ENCODE measurements at regions not wholly inside any gene's neighbourhood (a gene's known extent, or its start where the extent isn't known, plus 50 kb on each side); places are given as distances from the start of the nearest gene placed in this dataset.

DNA sequence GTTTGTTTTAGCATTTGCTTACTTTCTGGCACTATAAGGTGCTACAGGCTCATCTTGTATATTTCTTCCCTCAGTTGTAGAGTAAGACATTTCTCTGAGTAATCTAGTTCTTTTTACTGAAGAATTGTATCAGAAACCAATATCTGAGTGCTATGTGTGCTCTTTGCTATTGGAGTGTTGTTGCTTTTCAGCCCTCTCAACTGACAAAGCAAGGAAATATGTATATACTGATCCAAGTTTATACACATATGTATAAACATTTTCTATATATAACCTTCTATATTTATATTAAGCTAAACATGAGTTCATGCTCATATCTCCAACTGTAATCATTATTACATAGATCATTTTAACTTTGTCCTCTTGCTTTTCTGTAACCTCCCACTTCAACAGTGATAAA lies 405.7 kb downstream of the RFPL4B start:
- Histone ChIP-seq H3K4me1 (ENCODE audit: control insufficient read depth in 2 of 2, insufficient read depth in 2 of 2, low read length in 2 of 2) (no peaks in the 10 kb centered on the region), H3K9me3 (ENCODE audit: control insufficient read depth in 2 of 2, insufficient read depth in 1 of 2, low read length in 1 of 2) (no peaks in the 10 kb centered on the region), H3K36me3 (ENCODE audit: control insufficient read depth in 2 of 2, insufficient read depth in 2 of 2, low read length in 1 of 2) (no peaks in the 10 kb centered on the region), H3K4me3 (ENCODE audit: low read length in 2 of 2) (no peak overlapping the region), H3K27ac (ENCODE audit: low read depth in 1 of 2, low read length in 1 of 2) (no peak overlapping the region), H3K27me3 (ENCODE audit: control insufficient read depth in 2 of 2, insufficient read depth in 1 of 2, low read length in 1 of 2) (no peaks in the 10 kb centered on the region)
- DNase-seq (ENCODE audit: low read depth in 6 of 9, low spot score in 9 of 9) = no peak

DNA sequence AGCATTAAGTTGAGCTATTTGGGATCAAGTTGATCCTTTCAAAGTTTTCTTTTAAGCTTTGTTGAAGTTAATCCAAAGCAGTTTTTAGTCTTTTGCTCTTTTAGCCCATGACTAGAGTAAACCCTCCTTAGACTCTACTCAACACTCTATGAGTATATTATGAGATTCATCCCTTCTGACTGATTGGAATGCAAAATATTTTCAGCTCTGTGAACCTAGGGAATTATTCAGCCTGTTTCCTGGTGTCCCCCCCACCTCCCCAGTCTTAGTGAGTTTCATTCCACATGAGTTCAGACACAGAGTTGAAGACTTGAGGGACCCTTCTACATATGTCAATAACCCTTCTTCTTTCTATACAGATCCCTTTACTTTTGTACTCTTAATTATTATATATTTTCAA lies 413.7 kb downstream of the RFPL4B start:
- Histone ChIP-seq H3K27me3 (ENCODE audit: control insufficient read depth in 2 of 2, insufficient read depth in 1 of 2, low read length in 1 of 2) (no peaks in the 10 kb centered on the region), H3K4me1 (ENCODE audit: control insufficient read depth in 2 of 2, insufficient read depth in 2 of 2, low read length in 2 of 2) (no peaks in the 10 kb centered on the region), H3K27ac (ENCODE audit: low read depth in 1 of 2, low read length in 1 of 2) (no peak overlapping the region), H3K36me3 (ENCODE audit: control insufficient read depth in 2 of 2, insufficient read depth in 2 of 2, low read length in 1 of 2) (no peaks in the 10 kb centered on the region), H3K9me3 (ENCODE audit: control insufficient read depth in 2 of 2, insufficient read depth in 1 of 2, low read length in 1 of 2) (no peaks in the 10 kb centered on the region), H3K4me3 (ENCODE audit: low read length in 2 of 2) (no peak overlapping the region)
- no peak for DNase-seq (ENCODE audit: low read depth in 6 of 9, low spot score in 9 of 9)

DNA sequence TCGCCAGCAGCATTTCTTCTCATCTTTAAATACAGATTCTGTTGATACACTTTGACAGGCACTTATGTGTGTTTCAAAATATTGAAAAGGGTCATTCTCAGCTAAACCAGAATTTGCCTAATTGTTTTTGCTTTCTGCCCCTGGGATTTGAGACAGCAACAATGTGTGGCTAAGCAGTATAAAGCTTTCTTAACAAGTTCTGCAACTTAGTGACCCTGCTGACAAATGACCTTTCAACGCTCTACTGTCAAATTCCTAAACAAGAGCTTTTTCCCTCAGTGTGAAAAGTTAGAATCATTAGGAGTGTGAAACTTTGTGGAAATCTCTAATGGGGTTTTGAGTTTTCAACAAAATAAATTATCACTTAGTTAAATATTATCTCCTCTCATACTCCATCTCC lies 414.6 kb downstream of the RFPL4B start:
- no peak for DNase-seq (ENCODE audit: low read depth in 6 of 9, low spot score in 9 of 9)
- Histone ChIP-seq H3K4me1 (ENCODE audit: control insufficient read depth in 2 of 2, insufficient read depth in 2 of 2, low read length in 2 of 2) (no peaks in the 10 kb centered on the region), H3K4me3 (ENCODE audit: low read length in 2 of 2) (no peak overlapping the region), H3K36me3 (ENCODE audit: control insufficient read depth in 2 of 2, insufficient read depth in 2 of 2, low read length in 1 of 2) (no peaks in the 10 kb centered on the region), H3K9me3 (ENCODE audit: control insufficient read depth in 2 of 2, insufficient read depth in 1 of 2, low read length in 1 of 2) (no peaks in the 10 kb centered on the region), H3K27me3 (ENCODE audit: control insufficient read depth in 2 of 2, insufficient read depth in 1 of 2, low read length in 1 of 2) (no peaks in the 10 kb centered on the region), H3K27ac (ENCODE audit: low read depth in 1 of 2, low read length in 1 of 2) (no peak overlapping the region)
- 96% methylated on average over 2 of the region's 2 CpGs for WGBS

DNA sequence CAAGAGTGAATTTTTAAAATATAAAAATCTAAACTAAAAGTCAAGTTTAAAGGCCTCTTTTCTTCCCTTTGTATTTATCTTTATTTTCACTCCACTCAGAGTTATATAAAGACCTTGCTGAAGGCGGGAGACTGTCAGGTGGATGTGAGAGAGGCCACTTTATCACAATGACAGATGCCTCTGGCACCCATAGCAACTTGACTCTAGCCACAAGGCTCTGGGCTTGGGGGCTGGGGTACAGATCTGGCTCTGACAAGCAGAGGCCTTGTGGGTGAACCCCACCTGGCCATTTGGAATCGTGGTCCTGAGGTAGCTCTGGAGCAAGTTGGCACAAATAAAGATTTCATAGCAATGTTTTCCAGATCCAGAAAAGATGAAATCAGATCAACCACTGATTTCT lies 417.2 kb downstream of the RFPL4B start:
- Histone ChIP-seq H3K27ac (ENCODE audit: low read depth in 1 of 2, low read length in 1 of 2) (no peak overlapping the region), H3K27me3 (ENCODE audit: control insufficient read depth in 2 of 2, insufficient read depth in 1 of 2, low read length in 1 of 2) (no peaks in the 10 kb centered on the region), H3K4me1 (ENCODE audit: control insufficient read depth in 2 of 2, insufficient read depth in 2 of 2, low read length in 2 of 2) (no peaks in the 10 kb centered on the region), H3K9me3 (ENCODE audit: control insufficient read depth in 2 of 2, insufficient read depth in 1 of 2, low read length in 1 of 2) (no peaks in the 10 kb centered on the region), H3K36me3 (ENCODE audit: control insufficient read depth in 2 of 2, insufficient read depth in 2 of 2, low read length in 1 of 2) (no peaks in the 10 kb centered on the region), H3K4me3 (ENCODE audit: low read length in 2 of 2) (no peak overlapping the region)
- DNase-seq (ENCODE audit: low read depth in 6 of 9, low spot score in 9 of 9) = no peak
- 81% methylated on average over 2 of the region's 2 CpGs for WGBS

GRCh38 chr6:112770308-112770707 lies 423.2 kb downstream of the RFPL4B start:
- Histone ChIP-seq H3K27ac (ENCODE audit: low read depth in 1 of 2, low read length in 1 of 2) (no peak overlapping the region), H3K9me3 (ENCODE audit: control insufficient read depth in 2 of 2, insufficient read depth in 1 of 2, low read length in 1 of 2) (no peaks in the 10 kb centered on the region), H3K36me3 (ENCODE audit: control insufficient read depth in 2 of 2, insufficient read depth in 2 of 2, low read length in 1 of 2) (no peaks in the 10 kb centered on the region), H3K4me1 (ENCODE audit: control insufficient read depth in 2 of 2, insufficient read depth in 2 of 2, low read length in 2 of 2) (no peaks in the 10 kb centered on the region), H3K27me3 (ENCODE audit: control insufficient read depth in 2 of 2, insufficient read depth in 1 of 2, low read length in 1 of 2) (no peaks in the 10 kb centered on the region), H3K4me3 (ENCODE audit: low read length in 2 of 2) (no peak overlapping the region)
- no peak for DNase-seq (ENCODE audit: low read depth in 6 of 9, low spot score in 9 of 9)
- 96% methylated on average over 2 of the region's 2 CpGs for WGBS

- H3K9me3 ChIP-seq (ENCODE audit: control insufficient read depth in 2 of 2, insufficient read depth in 1 of 2, low read length in 1 of 2) = no peaks in the 10 kb centered on the region
- no peaks in the 10 kb centered on the region for H3K36me3 ChIP-seq (ENCODE audit: control insufficient read depth in 2 of 2, insufficient read depth in 2 of 2, low read length in 1 of 2)
- no peaks in the 10 kb centered on the region for H3K27me3 ChIP-seq (ENCODE audit: control insufficient read depth in 2 of 2, insufficient read depth in 1 of 2, low read length in 1 of 2)
- no peak overlapping the region for H3K27ac ChIP-seq (ENCODE audit: low read depth in 1 of 2, low read length in 1 of 2)
- no peak overlapping the region for H3K4me3 ChIP-seq (ENCODE audit: low read length in 2 of 2)
- DNase-seq (ENCODE audit: low read depth in 6 of 9, low spot score in 9 of 9) = no peak
- H3K4me1 ChIP-seq (ENCODE audit: control insufficient read depth in 2 of 2, insufficient read depth in 2 of 2, low read length in 2 of 2) = no peaks in the 10 kb centered on the region
- 0% methylated on average over 1 of the region's 1 CpG for WGBS
Observed at GRCh38 chr6:112773187-112773586, 426.1 kb downstream of the RFPL4B start.

GRCh38 chr6:112774319-112774718 lies 427.2 kb downstream of the RFPL4B start:
- H3K27me3 ChIP-seq (ENCODE audit: control insufficient read depth in 2 of 2, insufficient read depth in 1 of 2, low read length in 1 of 2) = no peaks in the 10 kb centered on the region

GRCh38 chr6:112780498-112781096 lies 433.5 kb downstream of the RFPL4B start:
- Histone ChIP-seq H3K9me3 (ENCODE audit: control insufficient read depth in 2 of 2, insufficient read depth in 1 of 2, low read length in 1 of 2) (no peaks in the 10 kb centered on the region), H3K4me1 (ENCODE audit: control insufficient read depth in 2 of 2, insufficient read depth in 2 of 2, low read length in 2 of 2) (no peaks in the 10 kb centered on the region), H3K27me3 (ENCODE audit: control insufficient read depth in 2 of 2, insufficient read depth in 1 of 2, low read length in 1 of 2) (no peaks in the 10 kb centered on the region), H3K4me3 (ENCODE audit: low read length in 2 of 2) (no peak overlapping the region), H3K36me3 (ENCODE audit: control insufficient read depth in 2 of 2, insufficient read depth in 2 of 2, low read length in 1 of 2) (no peaks in the 10 kb centered on the region), H3K27ac (ENCODE audit: low read depth in 1 of 2, low read length in 1 of 2) (no peak overlapping the region)
- DNase-seq (ENCODE audit: low read depth in 6 of 9, low spot score in 9 of 9) = peak; percentile 11 to 75 (median 42)
- WGBS = 25% methylated on average over 9 of the region's 9 CpGs

More at GRCh38 chr6:112774319-112774718, 427.2 kb downstream of the RFPL4B start:
- H3K4me1 ChIP-seq (ENCODE audit: control insufficient read depth in 2 of 2, insufficient read depth in 2 of 2, low read length in 2 of 2) = no peaks in the 10 kb centered on the region
- H3K4me3 ChIP-seq (ENCODE audit: low read length in 2 of 2) = no peak overlapping the region
- WGBS = 91% methylated on average over 4 of the region's 4 CpGs
- DNase-seq (ENCODE audit: low read depth in 6 of 9, low spot score in 9 of 9) = no peak
- no peaks in the 10 kb centered on the region for H3K36me3 ChIP-seq (ENCODE audit: control insufficient read depth in 2 of 2, insufficient read depth in 2 of 2, low read length in 1 of 2)
- H3K27ac ChIP-seq (ENCODE audit: low read depth in 1 of 2, low read length in 1 of 2) = no peak overlapping the region
- no peaks in the 10 kb centered on the region for H3K9me3 ChIP-seq (ENCODE audit: control insufficient read depth in 2 of 2, insufficient read depth in 1 of 2, low read length in 1 of 2)

GRCh38 chr6:112781241-112781640 lies 434.1 kb downstream of the RFPL4B start:
- no peak overlapping the region for H3K4me3 ChIP-seq (ENCODE audit: low read length in 2 of 2)
- H3K27ac ChIP-seq (ENCODE audit: low read depth in 1 of 2, low read length in 1 of 2) = no peak overlapping the region
- DNase-seq (ENCODE audit: low read depth in 6 of 9, low spot score in 9 of 9) = no peak
- WGBS = 92% methylated on average over 2 of the region's 2 CpGs
- H3K4me1 ChIP-seq (ENCODE audit: control insufficient read depth in 2 of 2, insufficient read depth in 2 of 2, low read length in 2 of 2) = no peaks in the 10 kb centered on the region
- no peaks in the 10 kb centered on the region for H3K27me3 ChIP-seq (ENCODE audit: control insufficient read depth in 2 of 2, insufficient read depth in 1 of 2, low read length in 1 of 2)
- no peaks in the 10 kb centered on the region for H3K9me3 ChIP-seq (ENCODE audit: control insufficient read depth in 2 of 2, insufficient read depth in 1 of 2, low read length in 1 of 2)
- H3K36me3 ChIP-seq (ENCODE audit: control insufficient read depth in 2 of 2, insufficient read depth in 2 of 2, low read length in 1 of 2) = no peaks in the 10 kb centered on the region

DNA sequence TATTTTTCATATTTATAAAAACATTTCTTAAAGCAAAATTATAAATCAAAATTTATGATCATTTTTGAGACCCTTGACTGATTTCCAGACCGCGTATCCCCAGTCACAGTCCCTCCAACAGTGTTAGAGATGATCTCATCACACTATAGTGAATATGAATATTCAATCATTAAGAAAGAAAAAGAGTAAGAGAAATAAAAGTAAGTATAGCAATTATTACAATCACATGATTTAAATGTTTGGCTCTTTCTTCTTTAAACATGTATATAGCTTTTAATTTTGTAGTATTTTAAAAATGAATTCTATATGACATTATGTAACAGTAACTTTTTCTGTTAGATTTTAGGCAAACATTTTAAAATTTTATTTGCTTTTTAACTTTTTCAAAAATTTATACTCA lies 438.3 kb downstream of the RFPL4B start:
- no peaks in the 10 kb centered on the region for H3K27me3 ChIP-seq (ENCODE audit: control insufficient read depth in 2 of 2, insufficient read depth in 1 of 2, low read length in 1 of 2)
- DNase-seq (ENCODE audit: low read depth in 6 of 9, low spot score in 9 of 9) = no peak
- 98% methylated on average over 2 of the region's 2 CpGs for WGBS

More for the DNA sequence above, 438.3 kb downstream of the RFPL4B start:
- H3K4me1 ChIP-seq (ENCODE audit: control insufficient read depth in 2 of 2, insufficient read depth in 2 of 2, low read length in 2 of 2) = no peaks in the 10 kb centered on the region
- no peak overlapping the region for H3K4me3 ChIP-seq (ENCODE audit: low read length in 2 of 2)
- H3K9me3 ChIP-seq (ENCODE audit: control insufficient read depth in 2 of 2, insufficient read depth in 1 of 2, low read length in 1 of 2) = no peaks in the 10 kb centered on the region
- no peaks in the 10 kb centered on the region for H3K36me3 ChIP-seq (ENCODE audit: control insufficient read depth in 2 of 2, insufficient read depth in 2 of 2, low read length in 1 of 2)
- H3K27ac ChIP-seq (ENCODE audit: low read depth in 1 of 2, low read length in 1 of 2) = no peak overlapping the region

Measured in thymus (tissue), 11 donors.